GM18511 (cell line): ENCODE measurements at regions not wholly inside any gene's neighbourhood (a gene's known extent, or its start where the extent isn't known, plus 50 kb on each side); places are given as distances from the start of the nearest gene placed in this dataset.

Source experiments
- ATAC-seq: cut with Tn5 transposase; IDR thresholded peaks from one replicate; pipeline ENCODE4 v1.9.1; 2021; ENCODE audit warnings: mild to moderate bottlenecking, moderate library complexity; ENCODE audit not compliant: unreplicated experiment

GRCh38 chr6:26214803-26215584, 127.8 kb downstream of the HFE start:
- no peak for ATAC-seq

- peak; percentile 28 for ATAC-seq
Observed at GRCh38 chr6:26215585-26216358, 128.5 kb downstream of the HFE start.

- ATAC-seq, result peak; percentile 80
Observed at GRCh38 chr6:26216359-26216885, 129.2 kb downstream of the HFE start.

- peak; percentile 48 for ATAC-seq
Observed at GRCh38 chr6:26216886-26217713, 129.9 kb downstream of the HFE start.

- ATAC-seq, result no peak
Observed at GRCh38 chr6:26217714-26218075, 130.5 kb downstream of the HFE start.

- ATAC-seq, result no peak
Observed at GRCh38 chr6:26218824-26219223, 131.6 kb downstream of the HFE start.

GRCh38 chr6:26220145-26220970, 133.1 kb downstream of the HFE start:
- no peak for ATAC-seq

GRCh38 chr6:26221186-26221585, 134.0 kb downstream of the HFE start:
- no peak for ATAC-seq

GRCh38 chr6:26222571-26222970, 135.3 kb downstream of the HFE start:
- ATAC-seq, result no peak

- peak; percentile 38 for ATAC-seq
Observed at GRCh38 chr6:26223228-26223627, 136.0 kb downstream of the HFE start.

- peak; percentile 79 for ATAC-seq
Observed at GRCh38 chr6:26223650-26224546, 136.7 kb downstream of the HFE start.

GRCh38 chr6:26224547-26224912, 137.3 kb downstream of the HFE start:
- no peak for ATAC-seq

GRCh38 chr6:26224940-26225847, 138.0 kb downstream of the HFE start:
- no peak for ATAC-seq

- no peak for ATAC-seq
Observed at GRCh38 chr6:26225848-26226578, 138.8 kb downstream of the HFE start.

- no peak for ATAC-seq
Observed at GRCh38 chr6:26226579-26226967, 138.4 kb upstream of the BTN3A2 start.

GRCh38 chr6:26230351-26230750, 134.6 kb upstream of the BTN3A2 start:
- ATAC-seq, result no peak

GRCh38 chr6:26231006-26231587, 133.9 kb upstream of the BTN3A2 start:
- ATAC-seq, result no peak
